ENCODE measurements at regions not wholly inside any gene's neighbourhood (a gene's known extent, or its start where the extent isn't known, plus 50 kb on each side); places are given as distances from the start of the nearest gene placed in this dataset.
A peak's percentile ranks its signal among the peaks of the same experiment; 100 is the strongest.
"Not testable (repeated sequence)": the region's sequence is repeated elsewhere in the genome, so short reads cannot be mapped to it uniquely, and the experiment has no call there.

- no peak overlapping the region for H3K9ac ChIP-seq (ENCODE audit: insufficient read length)
- H3K27ac ChIP-seq = no peak overlapping the region
- H3K9me3 ChIP-seq (ENCODE audit: low read depth, low read length) = no peaks in the 10 kb centered on the region
- no peak for TF ChIP-seq POLR2AphosphoS5 (IDR thresholded peaks at IDR 0.05; ENCODE audit: borderline replicate concordance, low read depth, low read length)
- no peak for TF ChIP-seq FOXP2 (optimal IDR thresholded peaks at IDR 0.05; ENCODE audit: control extremely low read depth, extremely low read length, insufficient read depth)
- TF ChIP-seq EZH2 (IDR thresholded peaks at IDR 0.05) = no peak
- DNase-seq (ENCODE audit: low read depth, low spot score) = no peak
- H3K36me3 ChIP-seq (ENCODE audit: insufficient read depth, low read length) = no peaks in the 10 kb centered on the region
- no peak overlapping the region for H3K4me3 ChIP-seq
Observed at GRCh38 chr2:167333245-167333644, 445.0 kb downstream of the XIRP2 start.

- Histone ChIP-seq H3K4me3 (no peak overlapping the region), H3K36me3 (ENCODE audit: insufficient read depth, low read length) (no peaks in the 10 kb centered on the region), H3K27ac (no peak overlapping the region), H3K9me3 (ENCODE audit: low read depth, low read length) (no peaks in the 10 kb centered on the region), H3K9ac (ENCODE audit: insufficient read length) (no peak overlapping the region)
- DNase-seq (ENCODE audit: low read depth, low spot score) = no peak
- TF ChIP-seq POLR2AphosphoS5 (IDR thresholded peaks at IDR 0.05; ENCODE audit: borderline replicate concordance, low read depth, low read length) (no peak), EZH2 (IDR thresholded peaks at IDR 0.05) (no peak), FOXP2 (optimal IDR thresholded peaks at IDR 0.05; ENCODE audit: control extremely low read depth, extremely low read length, insufficient read depth) (no peak)
Observed at GRCh38 chr2:167332358-167332757, 444.1 kb downstream of the XIRP2 start.

- Histone ChIP-seq H3K9me3 (ENCODE audit: low read depth, low read length) (no peaks in the 10 kb centered on the region), H3K27ac (no peak overlapping the region), H3K36me3 (ENCODE audit: insufficient read depth, low read length) (no peaks in the 10 kb centered on the region), H3K4me3 (peak overlapping the region; percentile 10), H3K9ac (ENCODE audit: insufficient read length) (no peak overlapping the region)
- peak; percentile 18 for DNase-seq (ENCODE audit: low read depth, low spot score)
- TF ChIP-seq FOXP2 (optimal IDR thresholded peaks at IDR 0.05; ENCODE audit: control extremely low read depth, extremely low read length, insufficient read depth) (no peak), EZH2 (IDR thresholded peaks at IDR 0.05) (no peak), POLR2AphosphoS5 (IDR thresholded peaks at IDR 0.05; ENCODE audit: borderline replicate concordance, low read depth, low read length) (no peak)
Observed at GRCh38 chr2:167331636-167332232, 443.5 kb downstream of the XIRP2 start.

- H3K4me3 ChIP-seq; DNase-seq (ENCODE audit: low read depth, low spot score); H3K27ac ChIP-seq; H3K9ac ChIP-seq (ENCODE audit: insufficient read length); H3K36me3 ChIP-seq (ENCODE audit: insufficient read depth, low read length); H3K9me3 ChIP-seq (ENCODE audit: low read depth, low read length): not testable (repeated sequence)
Observed at GRCh38 chr2:167328808-167329207, 440.5 kb downstream of the XIRP2 start.

GRCh38 chr2:167322795-167323194 lies 434.5 kb downstream of the XIRP2 start:
- Histone ChIP-seq H3K27ac (no peak overlapping the region), H3K4me3 (no peak overlapping the region), H3K36me3 (ENCODE audit: insufficient read depth, low read length) (no peaks in the 10 kb centered on the region), H3K9ac (ENCODE audit: insufficient read length) (no peak overlapping the region), H3K9me3 (ENCODE audit: low read depth, low read length) (no peaks in the 10 kb centered on the region)
- DNase-seq (ENCODE audit: low read depth, low spot score) = no peak
- no peak for TF ChIP-seq FOXP2 (optimal IDR thresholded peaks at IDR 0.05; ENCODE audit: control extremely low read depth, extremely low read length, insufficient read depth)

GRCh38 chr2:167318581-167318980 lies 430.3 kb downstream of the XIRP2 start:
- Histone ChIP-seq H3K9ac (ENCODE audit: insufficient read length) (no peak overlapping the region), H3K4me3 (no peak overlapping the region), H3K36me3 (ENCODE audit: insufficient read depth, low read length) (no peaks in the 10 kb centered on the region), H3K9me3 (ENCODE audit: low read depth, low read length) (no peaks in the 10 kb centered on the region), H3K27ac (no peak overlapping the region)
- no peak for DNase-seq (ENCODE audit: low read depth, low spot score)
- TF ChIP-seq POLR2AphosphoS5 (IDR thresholded peaks at IDR 0.05; ENCODE audit: borderline replicate concordance, low read depth, low read length) (no peak), EZH2 (IDR thresholded peaks at IDR 0.05) (no peak), FOXP2 (optimal IDR thresholded peaks at IDR 0.05; ENCODE audit: control extremely low read depth, extremely low read length, insufficient read depth) (no peak)

GRCh38 chr2:167310442-167310841 lies 422.2 kb downstream of the XIRP2 start:
- Histone ChIP-seq H3K36me3 (ENCODE audit: insufficient read depth, low read length) (no peaks in the 10 kb centered on the region), H3K9me3 (ENCODE audit: low read depth, low read length) (no peaks in the 10 kb centered on the region), H3K9ac (ENCODE audit: insufficient read length) (no peak overlapping the region), H3K27ac (no peak overlapping the region), H3K4me3 (no peak overlapping the region)
- TF ChIP-seq EZH2 (IDR thresholded peaks at IDR 0.05) = no peak
- no peak for TF ChIP-seq FOXP2 (optimal IDR thresholded peaks at IDR 0.05; ENCODE audit: control extremely low read depth, extremely low read length, insufficient read depth)
- no peak for TF ChIP-seq POLR2AphosphoS5 (IDR thresholded peaks at IDR 0.05; ENCODE audit: borderline replicate concordance, low read depth, low read length)
- DNase-seq (ENCODE audit: low read depth, low spot score) = no peak
